HEK293 (cell line): ENCODE measurements at regions not wholly inside any gene's neighbourhood (a gene's known extent, or its start where the extent isn't known, plus 50 kb on each side); places are given as distances from the start of the nearest gene placed in this dataset.

ENCODE experiments used
- ZNF311 ChIP-seq: fragments of 450-650 bp; formaldehyde crosslinking; IDR thresholded peaks from 2 replicates; pipeline ENCODE4 v1.5.1; 2017; ENCODE audit warnings: missing biosample characterization, missing genetic modification characterization, borderline replicate concordance
- ZNF510 ChIP-seq: fragments of 450-650 bp; formaldehyde crosslinking; IDR thresholded peaks from 2 replicates; pipeline ENCODE4 v1.5.1; 2018; ENCODE audit warnings: mild to moderate bottlenecking, missing genetic modification characterization, missing biosample characterization; ENCODE audit not compliant: insufficient replicate concordance
- TF ChIP-seq, protein P1 (sequence below): fragments of 450-650 bp; formaldehyde crosslinking; IDR thresholded peaks from 2 replicates; pipeline ENCODE4 v1.5.1; 2016; ENCODE audit warnings: missing biosample characterization, missing genetic modification characterization

DNA sequence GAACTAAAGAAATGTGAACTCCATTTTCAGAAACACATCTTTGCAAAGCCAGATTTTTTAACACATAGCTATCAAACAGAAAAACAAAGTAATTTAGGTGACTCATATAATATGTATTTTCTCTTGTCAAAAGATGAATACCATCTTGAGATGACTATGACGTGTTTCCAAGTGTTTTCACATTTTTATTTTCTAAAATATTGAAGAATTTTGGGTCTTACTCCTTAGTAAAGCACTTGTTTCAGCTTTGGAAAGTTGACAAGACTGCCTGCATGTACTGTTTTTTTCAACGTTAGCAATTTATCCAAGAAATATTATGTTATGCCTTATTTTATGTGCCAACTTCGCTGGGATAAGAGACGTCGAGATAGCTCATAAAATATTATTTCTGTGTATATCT is 733.9 kb upstream of the EPHA5 start:
- TF ChIP-seq, protein P1, sequence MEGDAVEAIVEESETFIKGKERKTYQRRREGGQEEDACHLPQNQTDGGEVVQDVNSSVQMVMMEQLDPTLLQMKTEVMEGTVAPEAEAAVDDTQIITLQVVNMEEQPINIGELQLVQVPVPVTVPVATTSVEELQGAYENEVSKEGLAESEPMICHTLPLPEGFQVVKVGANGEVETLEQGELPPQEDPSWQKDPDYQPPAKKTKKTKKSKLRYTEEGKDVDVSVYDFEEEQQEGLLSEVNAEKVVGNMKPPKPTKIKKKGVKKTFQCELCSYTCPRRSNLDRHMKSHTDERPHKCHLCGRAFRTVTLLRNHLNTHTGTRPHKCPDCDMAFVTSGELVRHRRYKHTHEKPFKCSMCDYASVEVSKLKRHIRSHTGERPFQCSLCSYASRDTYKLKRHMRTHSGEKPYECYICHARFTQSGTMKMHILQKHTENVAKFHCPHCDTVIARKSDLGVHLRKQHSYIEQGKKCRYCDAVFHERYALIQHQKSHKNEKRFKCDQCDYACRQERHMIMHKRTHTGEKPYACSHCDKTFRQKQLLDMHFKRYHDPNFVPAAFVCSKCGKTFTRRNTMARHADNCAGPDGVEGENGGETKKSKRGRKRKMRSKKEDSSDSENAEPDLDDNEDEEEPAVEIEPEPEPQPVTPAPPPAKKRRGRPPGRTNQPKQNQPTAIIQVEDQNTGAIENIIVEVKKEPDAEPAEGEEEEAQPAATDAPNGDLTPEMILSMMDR (tag by site-specific recombination): no peak
- TF ChIP-seq ZNF510 (no peak), ZNF311 (no peak)
